ENCODE measurements at regions not wholly inside any gene's neighbourhood (a gene's known extent, or its start where the extent isn't known, plus 50 kb on each side); places are given as distances from the start of the nearest gene placed in this dataset.

DNA sequence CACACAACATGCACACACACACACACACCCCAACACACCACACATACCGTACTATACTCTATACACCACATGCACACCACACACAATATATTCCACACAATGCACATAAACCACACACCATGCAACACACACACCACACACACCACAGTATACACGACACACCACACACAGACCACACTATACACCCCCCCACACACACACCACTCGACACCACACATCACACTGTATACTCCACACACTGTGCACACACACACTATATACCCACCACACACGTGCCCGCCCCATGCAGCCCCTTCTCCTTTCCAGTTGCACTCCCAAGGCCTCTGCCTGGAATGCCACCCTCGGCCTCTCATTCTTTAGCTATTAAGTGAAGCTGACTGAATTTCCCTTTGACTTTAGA lies 148.2 kb upstream of the NOCT start:
- no peak for TF ChIP-seq LEF1 (IDR thresholded peaks at IDR 0.05; ENCODE audit: borderline replicate concordance)
- no peak for TF ChIP-seq ZNF384 (IDR thresholded peaks at IDR 0.05)
- no peak for TF ChIP-seq SP1 (IDR thresholded peaks at IDR 0.05)
- no peak for TF ChIP-seq FOXA1 (IDR thresholded peaks at IDR 0.05)
- no peak for TF ChIP-seq CTBP1 (IDR thresholded peaks at IDR 0.05; ENCODE audit: borderline replicate concordance)
- TF ChIP-seq ELF4 (IDR thresholded peaks at IDR 0.05), result no peak

All from HEK293T (cell line).